A549 (cell line): ENCODE measurements at regions not wholly inside any gene's neighbourhood (a gene's known extent, or its start where the extent isn't known, plus 50 kb on each side); places are given as distances from the start of the nearest gene placed in this dataset.

Experiments used
- ATAC-seq, 2 experiments: fragments of 200-7000 bp in 1 of 2; fragments of >200 bp in 1 of 2; cut with Nextera tagmentation in 1 of 2; cut with Tn5 transposase in 1 of 2; 3 replicates each; pipeline versions ENCODE4 v1.8.0 to v1.9.1; 2018 to 2020; ENCODE audit warnings: mild to moderate bottlenecking in 1 of 2, moderate library complexity in 1 of 2
- CTCF ChIA-PET: fragments of 300-600 bp; sonication (Branson Sonifier 250); formaldehyde crosslinking; extraction: SDS; loops from one replicate; lab custom pipeline; 2021; ENCODE audit warnings: antibody characterized with exemption, inconsistent platforms; lab: Yijun Ruan, JAX
- POLR2A ChIA-PET: fragments of 350-600 bp; formaldehyde crosslinking; extraction: SDS; loops from one replicate; lab custom pipeline; 2021; ENCODE audit warnings: antibody characterized with exemption, inconsistent platforms; lab: Yijun Ruan, JAX
- DNase-seq, 2 experiments: peaks; one replicate each; pipeline versions ENCODE4 v3.0.0 to v3.0.0-alpha.2; 2011 to 2016; ENCODE audit warnings: low read depth in 1 of 2, low spot score in 1 of 2
- FAIRE-seq: peaks from 2 replicates; lab custom pipeline; 2011; peaks lifted over from hg19 to GRCh38; lab: Jason Lieb, UNC
- H3K27ac ChIP-seq, 2 experiments: fragments of >200 bp; sonication (Bioruptor Twin); formaldehyde crosslinking; 3 replicates each; pipeline ENCODE4 v1.5.1; 2016 to 2017
- H3K4me1 ChIP-seq: fragments of >200 bp; sonication (Bioruptor Twin); formaldehyde crosslinking; 3 replicates; pipeline ENCODE4 v1.6.1; 2016
- H3K4me2 ChIP-seq: fragments of >200 bp; sonication (Bioruptor Twin); formaldehyde crosslinking; 3 replicates; pipeline ENCODE4 v1.6.1; 2016
- H3K4me3 ChIP-seq: fragments of >200 bp; sonication (Bioruptor Twin); formaldehyde crosslinking; 3 replicates; pipeline ENCODE4 v1.5.1; 2016
- H3K9me3 ChIP-seq: fragments of >200 bp; sonication (Bioruptor Twin); formaldehyde crosslinking; 3 replicates; pipeline ENCODE4 v1.6.1; 2016
- CBX8 ChIP-seq: fragments of 200-600 bp; sonication (generic); IDR thresholded peaks from 2 replicates; pipeline ENCODE4 v1.6.1; 2016
- CEBPB ChIP-seq, 2 experiments: fragments of >200 bp in 1 of 2; sonication (Bioruptor Twin) in 1 of 2; formaldehyde crosslinking in 1 of 2; IDR thresholded peaks; 2 replicates each; pipeline ENCODE4 v1.6.1; 2012 to 2016
- CHD4 ChIP-seq: fragments of 200-600 bp; sonication (generic); IDR thresholded peaks from 2 replicates; pipeline ENCODE4 v1.6.1; 2016; ENCODE audit warnings: antibody characterized with exemption, mild to moderate bottlenecking, borderline replicate concordance
- E2F6 ChIP-seq: IDR thresholded peaks from 2 replicates; pipeline ENCODE4 v1.6.1; 2012; ENCODE audit warnings: low read depth, borderline replicate concordance
- EHF ChIP-seq: fragments of 250-450 bp; sonication (Bioruptor Pico); IDR thresholded peaks from 2 replicates; pipeline ENCODE4 v1.5.0; 2020; ENCODE audit warnings: mild to moderate bottlenecking
- ELK1 ChIP-seq: fragments of 150-350 bp; IDR thresholded peaks from 2 replicates; pipeline ENCODE4 v1.6.1; 2014; ENCODE audit warnings: low read depth, mild to moderate bottlenecking, low read length
- ESRRA ChIP-seq: fragments of 150-350 bp; IDR thresholded peaks from 2 replicates; pipeline ENCODE4 v1.6.1; 2014; ENCODE audit warnings: mild to moderate bottlenecking, low read length, borderline replicate concordance
- FOXS1 ChIP-seq: fragments of 250-450 bp; sonication (Bioruptor Pico); IDR thresholded peaks from 2 replicates; pipeline ENCODE4 v1.5.0; 2020; ENCODE audit warnings: mild to moderate bottlenecking, moderate library complexity
- HES2 ChIP-seq: fragments of >200 bp; sonication (Bioruptor Twin); formaldehyde crosslinking; IDR thresholded peaks from 2 replicates; pipeline ENCODE4 v1.6.1; 2016
- HOXB13 ChIP-seq: fragments of 250-450 bp; sonication (Bioruptor Pico); IDR thresholded peaks from 2 replicates; pipeline ENCODE4 v1.5.0; 2020; ENCODE audit warnings: low read depth, mild to moderate bottlenecking, moderate library complexity
- HOXB5 ChIP-seq: fragments of 250-450 bp; sonication (Bioruptor Pico); IDR thresholded peaks from 2 replicates; pipeline ENCODE4 v1.5.0; 2020; ENCODE audit warnings: mild to moderate bottlenecking, moderate library complexity
- JUNB ChIP-seq: fragments of >200 bp; sonication (Bioruptor Twin); formaldehyde crosslinking; IDR thresholded peaks from 2 replicates; pipeline ENCODE4 v1.6.1; 2016
- KDM1A ChIP-seq: fragments of 200-600 bp; sonication (generic); IDR thresholded peaks from 2 replicates; pipeline ENCODE4 v1.6.1; 2016; ENCODE audit warnings: low read depth, mild to moderate bottlenecking
- KDM5A ChIP-seq: fragments of 200-600 bp; sonication (generic); IDR thresholded peaks from 2 replicates; pipeline ENCODE4 v1.6.1; 2016; ENCODE audit warnings: antibody characterized with exemption, mild to moderate bottlenecking
- MAFK ChIP-seq: fragments of 450-650 bp; IDR thresholded peaks from 2 replicates; pipeline ENCODE4 v1.6.1; 2014; ENCODE audit not compliant: partially characterized antibody
- RCOR1 ChIP-seq: fragments of 150-350 bp; IDR thresholded peaks from 2 replicates; pipeline ENCODE4 v1.6.1; 2014; ENCODE audit warnings: antibody characterized with exemption, low read length, low read depth
- SREBF2 ChIP-seq: fragments of 450-650 bp; IDR thresholded peaks from 2 replicates; pipeline ENCODE4 v1.6.1; 2014; ENCODE audit warnings: mild to moderate bottlenecking, moderate library complexity
- TFCP2L1 ChIP-seq: fragments of 250-450 bp; sonication (Bioruptor Pico); IDR thresholded peaks from 2 replicates; pipeline ENCODE4 v1.5.0; 2021; ENCODE audit warnings: mild to moderate bottlenecking
- TP53 ChIP-seq: fragments of 250-450 bp; sonication (Bioruptor Pico); IDR thresholded peaks from 2 replicates; pipeline ENCODE4 v1.5.0; 2021; ENCODE audit warnings: mild to moderate bottlenecking, moderate library complexity
- ZNF302 ChIP-seq: fragments of 250-450 bp; sonication (Bioruptor Pico); IDR thresholded peaks from 2 replicates; pipeline ENCODE4 v1.9.0; 2021; ENCODE audit warnings: inconsistent platforms, mild to moderate bottlenecking, moderate library complexity
- WGBS: methylation state at CpG from one replicate; pipeline ENCODE4 v1.1.6; 2017; ENCODE audit errors: missing lambda C conversion rate; 5-methylcytosine and 5-hydroxymethylcytosine counted together

- CTCF ChIA-PET: no interaction called here
These were observed 97.5 kb upstream of the COPS8 start for GRCh38 chr2:236988216-236988615.

GRCh38 chr2:236988690-236989624, 96.7 kb upstream of the COPS8 start:
- FAIRE-seq (no peak), DNase-seq (no peak), ATAC-seq (0 out of 6 replicates have a peak, but pooled peaks of 1 of the 2 experiments have one; percentile 13)
- WGBS: 35% methylated on average over 14 of the region's 16 CpGs
- Histone ChIP-seq H3K27ac (no peak overlapping the region), H3K4me1 (no peaks in the 10 kb centered on the region), H3K4me2 (no peak overlapping the region), H3K4me3 (no peak overlapping the region), H3K9me3 (peaks cover under 1% of the 10 kb centered on the region; the same call in 1 of the 3 replicates)
- CTCF ChIA-PET: no interaction called here
- POLR2A ChIA-PET: no interaction called here
- TF ChIP-seq ZNF302 (CRISPR knock-in tag) (no peak), CEBPB (IDR thresholded peaks at IDR 0.05) (no peak), RCOR1 (no peak), MAFK (no peak)

More at GRCh38 chr2:236988216-236988615, 97.5 kb upstream of the COPS8 start:
- Histone ChIP-seq H3K27ac (no peak overlapping the region), H3K4me1 (no peaks in the 10 kb centered on the region), H3K9me3 (peaks cover 7% of the 10 kb centered on the region)
- FAIRE-seq: no peak
- 61% methylated on average over 2 of the region's 2 CpGs for WGBS
- TF ChIP-seq CBX8: no peak
- no peak for TF ChIP-seq KDM1A
- no peak for TF ChIP-seq HOXB5 (CRISPR knock-in tag)
- TF ChIP-seq HES2: no peak
- no peak for TF ChIP-seq FOXS1 (CRISPR knock-in tag)
- no peak for TF ChIP-seq CEBPB (IDR thresholded peaks at IDR 0.05)
- no peak for TF ChIP-seq E2F6
- TF ChIP-seq TP53 (CRISPR knock-in tag): no peak
- no peak for TF ChIP-seq EHF (CRISPR knock-in tag)
- no peak for TF ChIP-seq CHD4
- no peak for TF ChIP-seq ESRRA
- no peak for TF ChIP-seq KDM5A
- no peak for TF ChIP-seq ELK1
- TF ChIP-seq SREBF2: no peak
- TF ChIP-seq HOXB13: no peak
- TF ChIP-seq JUNB: no peak
- no peak for TF ChIP-seq ZNF302 (CRISPR knock-in tag)
- TF ChIP-seq, all 56 proteins: peak for 0
- Histone ChIP-seq H3K4me3 (no peak overlapping the region), H3K4me2 (no peak overlapping the region)
- DNase-seq (no peak), ATAC-seq (no peak)
- POLR2A ChIA-PET: no interaction called here

GRCh38 chr2:236990552-236990951, 95.1 kb upstream of the COPS8 start:
- POLR2A ChIA-PET: no interaction called here
- Histone ChIP-seq H3K4me3 (no peak overlapping the region), H3K4me1 (no peaks in the 10 kb centered on the region), H3K27ac (no peak overlapping the region), H3K4me2 (no peak overlapping the region), H3K9me3 (no peaks in the 10 kb centered on the region)
- CTCF ChIA-PET: no interaction called here
- FAIRE-seq: no peak
- no peak for ATAC-seq
- no peak for DNase-seq
- 25% methylated on average over 2 of the region's 2 CpGs for WGBS
- TF ChIP-seq MAFK (no peak), CHD4 (no peak), HOXB5 (CRISPR knock-in tag) (no peak), FOXS1 (CRISPR knock-in tag) (no peak), TFCP2L1 (CRISPR knock-in tag) (no peak)
